Naive B cell (primary cell): ENCODE measurements at regions not wholly inside any gene's neighbourhood (a gene's known extent, or its start where the extent isn't known, plus 50 kb on each side); places are given as distances from the start of the nearest gene placed in this dataset.

ENCODE experiments used
- ATAC-seq, 2 donors: fragments of 150-1000 bp; cut with Tn5 transposase; 2 replicates each; pipeline ENCODE4 v1.10.0; 2021; ENCODE audit warnings: low read depth in 2 of 2, mild to moderate bottlenecking in 2 of 2, moderate library complexity in 2 of 2
- DNase-seq: peaks from one replicate; pipeline ENCODE4 v3.0.0; 2022
- H3K27ac Mint-ChIP-seq, 6 donors: one replicate each; pipeline ENCODE4 v1.8.0; 2020 to 2022; ENCODE audit warnings: mild to moderate bottlenecking in 6 of 6, mixed read lengths in 6 of 6, moderate library complexity in 5 of 6, inconsistent platforms in 2 of 6
- H3K27me3 Mint-ChIP-seq, 3 donors: one replicate each; pipeline ENCODE4 v1.8.0; 2021 to 2022; ENCODE audit warnings: mixed read lengths in 3 of 3, mild to moderate bottlenecking in 1 of 3
- H3K36me3 Mint-ChIP-seq, 2 donors: one replicate each; pipeline ENCODE4 v1.8.0; 2020 to 2022; ENCODE audit warnings: mixed read lengths in 2 of 2, inconsistent platforms in 1 of 2, mild to moderate bottlenecking in 1 of 2
- H3K4me1 Mint-ChIP-seq, 3 donors: one replicate each; pipeline ENCODE4 v1.8.0; 2020 to 2022; ENCODE audit warnings: mixed read lengths in 3 of 3, inconsistent platforms in 1 of 3, mild to moderate bottlenecking in 1 of 3, moderate library complexity in 1 of 3
- H3K4me3 Mint-ChIP-seq, 8 donors: one replicate each; pipeline ENCODE4 v1.8.0; 2020 to 2022; ENCODE audit warnings: mild to moderate bottlenecking in 8 of 8, mixed read lengths in 8 of 8, moderate library complexity in 8 of 8, inconsistent platforms in 2 of 8
- H3K9me3 Mint-ChIP-seq, 7 donors: one replicate each; pipeline ENCODE4 v1.8.0; 2020 to 2022; ENCODE audit warnings: mixed read lengths in 7 of 7, mild to moderate bottlenecking in 5 of 7, inconsistent platforms in 2 of 7, moderate library complexity in 1 of 7

- no peak overlapping the region for H3K27ac Mint-ChIP-seq
- ATAC-seq: no peak
These were observed 80.3 kb downstream of the OTOL1 start for GRCh38 chr3:161576714-161577510.

DNA sequence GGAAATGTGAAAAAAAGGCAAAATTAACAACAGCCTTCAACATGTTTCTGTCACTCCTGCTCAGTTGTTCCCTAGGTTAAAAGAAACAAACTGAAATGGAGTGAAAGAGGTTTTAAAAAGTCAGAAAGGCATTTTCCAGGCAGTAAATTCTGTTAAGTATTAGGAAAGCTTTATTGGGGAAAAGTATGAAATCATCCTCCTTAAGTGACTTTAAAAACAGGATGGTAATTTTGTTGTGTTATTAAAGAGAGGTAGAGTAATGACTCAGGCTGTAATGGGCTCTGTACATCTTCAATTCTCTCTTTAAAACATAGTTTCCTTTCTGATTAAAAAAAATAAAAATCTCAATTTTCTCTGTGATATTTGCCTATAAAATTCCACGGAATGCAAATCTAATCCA lies 81.1 kb downstream of the OTOL1 start:
- no peaks in the 10 kb centered on the region for H3K27me3 Mint-ChIP-seq
- no peaks in the 10 kb centered on the region for H3K4me1 Mint-ChIP-seq
- no peak overlapping the region for H3K27ac Mint-ChIP-seq
- H3K9me3 Mint-ChIP-seq: peaks cover 0 to 10% (median 0%) of the 10 kb centered on the region in 7 donors
- DNase-seq: no peak
- no peaks in the 10 kb centered on the region for H3K36me3 Mint-ChIP-seq
- no peak overlapping the region for H3K4me3 Mint-ChIP-seq
- no peak for ATAC-seq

More at GRCh38 chr3:161576714-161577510, 80.3 kb downstream of the OTOL1 start:
- DNase-seq: no peak
- Mint-ChIP-seq H3K4me1 (no peaks in the 10 kb centered on the region), H3K27me3 (no peaks in the 10 kb centered on the region), H3K4me3 (no peak overlapping the region), H3K36me3 (no peaks in the 10 kb centered on the region), H3K9me3 (peaks cover 0 to 10% (median 0%) of the 10 kb centered on the region in 7 donors)

GRCh38 chr3:161579395-161580126 lies 83.0 kb downstream of the OTOL1 start:
- Mint-ChIP-seq H3K4me3 (no peak overlapping the region), H3K9me3 (peaks cover 0 to 8% (median 0%) of the 10 kb centered on the region in 7 donors), H3K27ac (no peak overlapping the region), H3K4me1 (no peaks in the 10 kb centered on the region), H3K27me3 (no peaks in the 10 kb centered on the region), H3K36me3 (no peaks in the 10 kb centered on the region)
- ATAC-seq (no peak), DNase-seq (no peak)

GRCh38 chr3:161585922-161586321 lies 89.3 kb downstream of the OTOL1 start:
- ATAC-seq (no peak), DNase-seq (no peak)
- Mint-ChIP-seq H3K36me3 (no peaks in the 10 kb centered on the region), H3K27me3 (no peaks in the 10 kb centered on the region), H3K4me3 (no peak overlapping the region), H3K4me1 (no peaks in the 10 kb centered on the region), H3K27ac (peak overlapping the region in 1 of 6 donors; percentile 15), H3K9me3 (peaks cover 2 to 9% (median 3%) of the 10 kb centered on the region in 7 donors)

GRCh38 chr3:161586556-161587235 lies 90.1 kb downstream of the OTOL1 start:
- no peak overlapping the region for H3K27ac Mint-ChIP-seq
- H3K4me3 Mint-ChIP-seq: peak overlapping the region in 1 of 8 donors; percentile 43
- H3K27me3 Mint-ChIP-seq: no peaks in the 10 kb centered on the region
- ATAC-seq (no peak), DNase-seq (no peak)
- peaks cover 3 to 17% (median 9%) of the 10 kb centered on the region in 7 donors for H3K9me3 Mint-ChIP-seq
- no peaks in the 10 kb centered on the region for H3K4me1 Mint-ChIP-seq
- H3K36me3 Mint-ChIP-seq: peaks cover 0 to 8% of the 10 kb centered on the region in 2 donors

- Mint-ChIP-seq H3K36me3 (no peaks in the 10 kb centered on the region), H3K27ac (no peak overlapping the region), H3K4me1 (no peaks in the 10 kb centered on the region), H3K27me3 (no peaks in the 10 kb centered on the region), H3K9me3 (peaks cover 0 to 2% (median 0%) of the 10 kb centered on the region in 7 donors), H3K4me3 (peak overlapping the region in 1 of 8 donors; percentile 38)
- no peak for ATAC-seq
- no peak for DNase-seq
These were observed 102.0 kb downstream of the OTOL1 start for GRCh38 chr3:161598639-161599038.

GRCh38 chr3:161599697-161600096 lies 103.1 kb downstream of the OTOL1 start:
- Mint-ChIP-seq H3K27ac (no peak overlapping the region), H3K4me1 (no peaks in the 10 kb centered on the region), H3K36me3 (no peaks in the 10 kb centered on the region), H3K4me3 (no peak overlapping the region), H3K27me3 (no peaks in the 10 kb centered on the region), H3K9me3 (peaks cover 0 to 2% (median 0%) of the 10 kb centered on the region in 7 donors)
- no peak for DNase-seq
- ATAC-seq: no peak

DNA sequence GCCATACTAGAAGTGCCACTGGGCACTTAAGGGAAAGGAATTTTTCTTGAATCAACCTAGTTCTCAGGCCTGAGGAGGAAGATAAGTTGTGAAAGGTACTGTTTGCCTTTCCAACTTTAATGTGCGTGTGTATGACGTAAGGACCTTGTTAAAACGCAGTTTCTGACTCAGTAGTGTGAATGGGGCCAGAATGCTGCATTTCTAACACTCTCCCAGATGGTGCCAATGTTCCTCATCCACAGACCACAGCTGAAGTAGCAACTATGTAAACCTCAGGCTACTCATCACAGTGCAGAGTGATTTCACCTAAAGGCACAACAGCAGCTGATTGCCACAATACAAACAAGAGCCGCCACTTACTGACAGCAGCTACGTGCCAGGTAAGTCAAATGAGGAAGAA lies 103.6 kb downstream of the OTOL1 start:
- no peaks in the 10 kb centered on the region for H3K27me3 Mint-ChIP-seq
- no peaks in the 10 kb centered on the region for H3K36me3 Mint-ChIP-seq
- H3K9me3 Mint-ChIP-seq: peaks cover 0 to 2% (median 0%) of the 10 kb centered on the region in 7 donors
- H3K4me3 Mint-ChIP-seq: no peak overlapping the region
- no peak overlapping the region for H3K27ac Mint-ChIP-seq
- no peaks in the 10 kb centered on the region for H3K4me1 Mint-ChIP-seq
- ATAC-seq: no peak
- DNase-seq: no peak

- H3K36me3 Mint-ChIP-seq: no peaks in the 10 kb centered on the region
- DNase-seq (no peak), ATAC-seq (no peak)
- no peaks in the 10 kb centered on the region for H3K27me3 Mint-ChIP-seq
- peaks cover 0 to 2% (median 0%) of the 10 kb centered on the region in 7 donors for H3K9me3 Mint-ChIP-seq
- no peak overlapping the region for H3K27ac Mint-ChIP-seq
- H3K4me3 Mint-ChIP-seq: no peak overlapping the region
- no peaks in the 10 kb centered on the region for H3K4me1 Mint-ChIP-seq
These were observed 105.9 kb downstream of the OTOL1 start for GRCh38 chr3:161602475-161602874.

DNA sequence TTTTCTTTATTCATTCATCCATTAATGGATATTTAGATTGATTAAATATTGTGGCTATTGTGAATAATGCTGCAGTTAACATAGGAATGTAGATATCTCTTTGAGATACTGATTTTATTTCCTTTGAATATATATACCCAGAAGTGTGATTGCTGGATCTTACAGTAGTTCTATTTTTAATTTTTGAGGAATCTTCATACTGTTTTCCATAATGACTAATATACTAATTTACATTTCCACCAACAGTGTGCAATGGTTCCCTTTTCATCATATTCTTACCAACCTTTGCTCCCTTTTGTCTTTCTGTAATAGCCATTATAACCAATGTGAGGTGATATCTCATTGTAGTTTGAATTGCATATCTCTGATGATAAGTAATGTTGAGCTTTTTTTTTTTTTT lies 106.3 kb downstream of the OTOL1 start:
- peaks cover 0 to 2% (median 0%) of the 10 kb centered on the region in 7 donors for H3K9me3 Mint-ChIP-seq

DNA sequence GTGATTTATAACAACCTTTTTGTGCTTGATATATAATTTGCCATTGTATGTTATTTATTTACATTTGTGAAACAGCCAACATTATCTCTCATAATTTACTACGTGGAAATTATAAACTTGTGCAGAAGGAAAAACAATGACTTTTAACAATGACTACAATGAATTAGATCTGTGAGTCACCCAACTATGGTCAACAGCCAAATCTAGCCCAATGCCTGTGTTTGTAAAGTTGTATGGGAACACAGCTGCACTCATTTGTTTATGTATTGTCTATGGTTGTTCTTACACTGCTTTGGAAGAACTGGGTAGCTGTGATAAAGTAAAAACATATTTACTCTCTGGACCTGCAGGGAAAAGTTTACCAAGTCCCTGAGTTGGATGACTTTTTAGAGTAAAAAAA lies 110.4 kb downstream of the OTOL1 start:
- no peak overlapping the region for H3K27ac Mint-ChIP-seq
- H3K4me1 Mint-ChIP-seq: no peaks in the 10 kb centered on the region
- peaks cover 2 to 8% (median 6%) of the 10 kb centered on the region in 7 donors for H3K9me3 Mint-ChIP-seq
- no peaks in the 10 kb centered on the region for H3K36me3 Mint-ChIP-seq
- no peak for ATAC-seq
- no peak overlapping the region for H3K4me3 Mint-ChIP-seq
- H3K27me3 Mint-ChIP-seq: no peaks in the 10 kb centered on the region
- DNase-seq: no peak

More for the DNA sequence above, 106.3 kb downstream of the OTOL1 start:
- H3K27ac Mint-ChIP-seq: no peak overlapping the region
- no peaks in the 10 kb centered on the region for H3K36me3 Mint-ChIP-seq
- ATAC-seq (no peak), DNase-seq (no peak)
- H3K4me3 Mint-ChIP-seq: no peak overlapping the region
- no peaks in the 10 kb centered on the region for H3K27me3 Mint-ChIP-seq
- H3K4me1 Mint-ChIP-seq: no peaks in the 10 kb centered on the region

- Mint-ChIP-seq H3K4me1 (no peaks in the 10 kb centered on the region), H3K9me3 (peaks cover 0 to 15% (median 5%) of the 10 kb centered on the region in 7 donors), H3K27ac (no peak overlapping the region), H3K36me3 (no peaks in the 10 kb centered on the region), H3K4me3 (no peak overlapping the region), H3K27me3 (no peaks in the 10 kb centered on the region)
- no peak for DNase-seq
- no peak for ATAC-seq
These were observed 122.7 kb downstream of the OTOL1 start for GRCh38 chr3:161619351-161619750.

GRCh38 chr3:161630794-161631193 lies 134.2 kb downstream of the OTOL1 start:
- Mint-ChIP-seq H3K9me3 (peaks cover 0 to 19% (median 5%) of the 10 kb centered on the region in 7 donors), H3K4me3 (no peak overlapping the region), H3K27ac (no peak overlapping the region), H3K27me3 (no peaks in the 10 kb centered on the region), H3K4me1 (no peaks in the 10 kb centered on the region), H3K36me3 (no peaks in the 10 kb centered on the region)
- DNase-seq (no peak), ATAC-seq (no peak)
